Panc1 (cell line): ENCODE measurements at regions not wholly inside any gene's neighbourhood (a gene's known extent, or its start where the extent isn't known, plus 50 kb on each side); places are given as distances from the start of the nearest gene placed in this dataset.

Experiments
- ATAC-seq: fragments of 200-7000 bp; cut with Tn5 transposase; 2 replicates; pipeline ENCODE4 v1.9.1; 2020; ENCODE audit warnings: mild to moderate bottlenecking, moderate library complexity
- BruUV-seq: library from RNA; stranded (reverse); fragments of 400-500 nt; replicated peaks from 2 replicates; lab custom pipeline; 2021; lab: Mats Ljungman, UMichigan
- CTCF ChIA-PET: fragments of 300-600 bp; sonication (Branson Sonifier 250); formaldehyde crosslinking; loops from one replicate; lab custom pipeline; 2022; ENCODE audit warnings: antibody characterized with exemption; lab: Charles Lee
- POLR2A ChIA-PET: fragments of 300-600 bp; sonication (Branson Sonifier 250); formaldehyde crosslinking; loops from one replicate; lab custom pipeline; 2022; ENCODE audit warnings: antibody characterized with exemption; lab: Charles Lee
- DNase-seq: peaks from one replicate; pipeline ENCODE4 v3.0.0-alpha.2; 2010; ENCODE audit warnings: low read depth, low spot score
- H3K27ac ChIP-seq: 2 replicates; pipeline ENCODE4 v1.5.1; 2011; ENCODE audit warnings: mild to moderate bottlenecking, low read length, inconsistent platforms
- H3K27me3 ChIP-seq: fragments of 200-500 bp; sonication (Bioruptor generic); 2 replicates; pipeline ENCODE4 v1.6.0; 2014; ENCODE audit warnings: low read length, inconsistent platforms; ENCODE audit not compliant: control insufficient read depth, insufficient read depth
- H3K36me3 ChIP-seq: fragments of 200-500 bp; sonication (Bioruptor generic); 2 replicates; pipeline ENCODE4 v1.5.1; 2014; ENCODE audit warnings: inconsistent platforms, mild to moderate bottlenecking, low read length, moderate library complexity; ENCODE audit not compliant: control insufficient read depth, insufficient read depth
- H3K4me1 ChIP-seq: 2 replicates; pipeline ENCODE4 v1.5.1; 2011; ENCODE audit warnings: inconsistent platforms, mild to moderate bottlenecking, low read length, moderate library complexity; ENCODE audit not compliant: control insufficient read depth, insufficient read depth
- H3K4me3 ChIP-seq, 2 experiments: 2 replicates each; pipeline ENCODE4 v1.5.1; 2011 to 2012; ENCODE audit warnings: low read depth in 2 of 2, low read length in 2 of 2, mild to moderate bottlenecking in 2 of 2, inconsistent platforms in 1 of 2, moderate library complexity in 1 of 2
- H3K9me3 ChIP-seq: fragments of 200-500 bp; sonication (Bioruptor generic); 2 replicates; pipeline ENCODE4 v1.5.1; 2014; ENCODE audit warnings: low read depth, mild to moderate bottlenecking, inconsistent platforms, low read length, moderate library complexity; ENCODE audit not compliant: control insufficient read depth, insufficient read depth
- CTCF ChIP-seq: fragments of 450-650 bp; IDR thresholded peaks from 2 replicates; pipeline ENCODE4 v1.5.1; 2017; ENCODE audit warnings: mild to moderate bottlenecking
- POLR2AphosphoS5 ChIP-seq: IDR thresholded peaks from 2 replicates; pipeline ENCODE4 v1.6.1; 2012; ENCODE audit warnings: mild to moderate bottlenecking, low read depth, low read length, moderate library complexity
- REST ChIP-seq, 2 experiments: IDR thresholded peaks; 2 replicates each; pipeline ENCODE4 v1.6.1; 2011 to 2012; ENCODE audit warnings: low read depth in 2 of 2, control low read depth in 1 of 2, low read length in 1 of 2, mild to moderate bottlenecking in 1 of 2, moderate library complexity in 1 of 2; ENCODE audit not compliant: insufficient read depth in 1 of 2
- SIN3A ChIP-seq: IDR thresholded peaks from 2 replicates; pipeline ENCODE4 v1.6.1; 2012; ENCODE audit warnings: low read depth, mild to moderate bottlenecking, low read length, moderate library complexity, borderline replicate concordance; ENCODE audit not compliant: insufficient read depth
- TCF7L2 ChIP-seq: IDR thresholded peaks from 2 replicates; pipeline ENCODE4 v1.6.1; 2011; ENCODE audit warnings: mild to moderate bottlenecking, low read depth, low read length, inconsistent platforms
- in situ Hi-C: cut with HindIII; loops from 2 replicates; pipeline ENCODE4 v1.10.0; 2016; ENCODE audit warnings: low sequenced_read_pairs, low pct_unique_long_range_greater_than_20kb
- intact Hi-C: fragments of 100-400 bp; cut with micrococcal nuclease; formaldehyde crosslinking; loops from one replicate; pipeline ENCODE4 v1.10.0; 2022; ENCODE audit not compliant: unreplicated experiment

GRCh38 chr2:195561116-195561921 is 95.7 kb upstream of the SLC39A10 start:
- ChIA-PET CTCF (no interaction called here), POLR2A (no interaction called here)
- ATAC-seq (peak; percentile 77), DNase-seq (no peak)
- H3K4me1 ChIP-seq = peaks cover 16% of the 10 kb centered on the region; the same call in 1 of the 2 replicates
- no peak overlapping the region for H3K4me3 ChIP-seq
- TF ChIP-seq CTCF (no peak), SIN3A (no peak), POLR2AphosphoS5 (no peak), TCF7L2 (no peak), REST (IDR thresholded peaks at IDR 0.05; ENCODE audit: insufficient read depth in 1 of 2, low read depth in 2 of 2, low read length in 1 of 2) (no peak)
- no peaks in the 10 kb centered on the region for H3K27me3 ChIP-seq
- in situ Hi-C loops (no loop called here), intact Hi-C loops (no loop called here)
- no peaks in the 10 kb centered on the region for H3K9me3 ChIP-seq
- H3K27ac ChIP-seq = peak overlapping the region; percentile 13
- H3K36me3 ChIP-seq = no peaks in the 10 kb centered on the region
- BruUV-seq = no TSS peak

- no peak overlapping the region for H3K27ac ChIP-seq
- H3K36me3 ChIP-seq = no peaks in the 10 kb centered on the region
- H3K27me3 ChIP-seq = no peaks in the 10 kb centered on the region
- H3K4me1 ChIP-seq = peaks cover 16% of the 10 kb centered on the region; the same call in 1 of the 2 replicates
- ATAC-seq = no peak
- no TSS peak for BruUV-seq
- in situ Hi-C loops = no loop called here
- CTCF ChIA-PET = interaction anchor here (0.7 kb wide), 1 partner anchor 618 kb away, joined by 4 read pairs; no protein-coding TSS in a partner anchor
- no peak for DNase-seq
- TF ChIP-seq TCF7L2 = no peak
- no peak for TF ChIP-seq SIN3A
- TF ChIP-seq POLR2AphosphoS5 = no peak
- no peak for TF ChIP-seq CTCF
- TF ChIP-seq REST (IDR thresholded peaks at IDR 0.05; ENCODE audit: insufficient read depth in 1 of 2, low read depth in 2 of 2, low read length in 1 of 2) = no peak
- H3K9me3 ChIP-seq = no peaks in the 10 kb centered on the region
- no peak overlapping the region for H3K4me3 ChIP-seq
- intact Hi-C loops = no loop called here
- POLR2A ChIA-PET = no interaction called here
Observed at GRCh38 chr2:195560209-195560895, 96.7 kb upstream of the SLC39A10 start.
